ENCODE measurements at regions not wholly inside any gene's neighbourhood (a gene's known extent, or its start where the extent isn't known, plus 50 kb on each side); places are given as distances from the start of the nearest gene placed in this dataset.

DNA sequence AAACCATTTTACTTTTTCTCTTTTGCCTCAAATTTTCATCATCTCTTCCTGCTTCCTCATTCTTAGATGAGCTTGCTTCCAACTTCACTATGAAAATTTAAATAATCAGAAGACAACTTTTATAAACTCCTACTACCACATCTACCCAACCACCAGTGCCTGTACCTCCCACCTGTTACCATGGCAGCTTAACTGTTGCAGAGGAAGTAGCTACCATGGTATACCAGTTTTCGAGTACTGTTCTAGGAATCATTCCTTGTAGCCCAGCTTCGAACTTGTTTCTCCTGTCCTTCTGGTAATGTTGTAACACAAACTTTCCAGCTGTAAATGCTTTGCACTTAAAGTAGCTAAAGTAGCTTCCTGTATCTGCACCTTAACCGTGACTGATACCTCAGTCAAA lies 266.8 kb upstream of the NREP start:
- H3F3A ChIP-seq (replicated peaks; ENCODE audit: low read depth): no peaks in the 10 kb centered on the region
- no peak overlapping the region for H3K27ac ChIP-seq (ENCODE audit: low read depth)
- no peak overlapping the region for H3K4me3 ChIP-seq
- no peak for TF ChIP-seq STAT1 (IDR thresholded peaks at IDR 0.05; ENCODE audit: unreplicated experiment)
- no peak for TF ChIP-seq EZH2 (IDR thresholded peaks at IDR 0.05; ENCODE audit: low read depth, unreplicated experiment)
- TF ChIP-seq POLR2AphosphoS5 (IDR thresholded peaks at IDR 0.05; ENCODE audit: low read depth): no peak
- TF ChIP-seq, protein P1, sequence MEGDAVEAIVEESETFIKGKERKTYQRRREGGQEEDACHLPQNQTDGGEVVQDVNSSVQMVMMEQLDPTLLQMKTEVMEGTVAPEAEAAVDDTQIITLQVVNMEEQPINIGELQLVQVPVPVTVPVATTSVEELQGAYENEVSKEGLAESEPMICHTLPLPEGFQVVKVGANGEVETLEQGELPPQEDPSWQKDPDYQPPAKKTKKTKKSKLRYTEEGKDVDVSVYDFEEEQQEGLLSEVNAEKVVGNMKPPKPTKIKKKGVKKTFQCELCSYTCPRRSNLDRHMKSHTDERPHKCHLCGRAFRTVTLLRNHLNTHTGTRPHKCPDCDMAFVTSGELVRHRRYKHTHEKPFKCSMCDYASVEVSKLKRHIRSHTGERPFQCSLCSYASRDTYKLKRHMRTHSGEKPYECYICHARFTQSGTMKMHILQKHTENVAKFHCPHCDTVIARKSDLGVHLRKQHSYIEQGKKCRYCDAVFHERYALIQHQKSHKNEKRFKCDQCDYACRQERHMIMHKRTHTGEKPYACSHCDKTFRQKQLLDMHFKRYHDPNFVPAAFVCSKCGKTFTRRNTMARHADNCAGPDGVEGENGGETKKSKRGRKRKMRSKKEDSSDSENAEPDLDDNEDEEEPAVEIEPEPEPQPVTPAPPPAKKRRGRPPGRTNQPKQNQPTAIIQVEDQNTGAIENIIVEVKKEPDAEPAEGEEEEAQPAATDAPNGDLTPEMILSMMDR (conservative IDR thresholded peaks at IDR 0.05; ENCODE audit: low read depth in 2 of 2): no peak
- TF ChIP-seq, protein P2, sequence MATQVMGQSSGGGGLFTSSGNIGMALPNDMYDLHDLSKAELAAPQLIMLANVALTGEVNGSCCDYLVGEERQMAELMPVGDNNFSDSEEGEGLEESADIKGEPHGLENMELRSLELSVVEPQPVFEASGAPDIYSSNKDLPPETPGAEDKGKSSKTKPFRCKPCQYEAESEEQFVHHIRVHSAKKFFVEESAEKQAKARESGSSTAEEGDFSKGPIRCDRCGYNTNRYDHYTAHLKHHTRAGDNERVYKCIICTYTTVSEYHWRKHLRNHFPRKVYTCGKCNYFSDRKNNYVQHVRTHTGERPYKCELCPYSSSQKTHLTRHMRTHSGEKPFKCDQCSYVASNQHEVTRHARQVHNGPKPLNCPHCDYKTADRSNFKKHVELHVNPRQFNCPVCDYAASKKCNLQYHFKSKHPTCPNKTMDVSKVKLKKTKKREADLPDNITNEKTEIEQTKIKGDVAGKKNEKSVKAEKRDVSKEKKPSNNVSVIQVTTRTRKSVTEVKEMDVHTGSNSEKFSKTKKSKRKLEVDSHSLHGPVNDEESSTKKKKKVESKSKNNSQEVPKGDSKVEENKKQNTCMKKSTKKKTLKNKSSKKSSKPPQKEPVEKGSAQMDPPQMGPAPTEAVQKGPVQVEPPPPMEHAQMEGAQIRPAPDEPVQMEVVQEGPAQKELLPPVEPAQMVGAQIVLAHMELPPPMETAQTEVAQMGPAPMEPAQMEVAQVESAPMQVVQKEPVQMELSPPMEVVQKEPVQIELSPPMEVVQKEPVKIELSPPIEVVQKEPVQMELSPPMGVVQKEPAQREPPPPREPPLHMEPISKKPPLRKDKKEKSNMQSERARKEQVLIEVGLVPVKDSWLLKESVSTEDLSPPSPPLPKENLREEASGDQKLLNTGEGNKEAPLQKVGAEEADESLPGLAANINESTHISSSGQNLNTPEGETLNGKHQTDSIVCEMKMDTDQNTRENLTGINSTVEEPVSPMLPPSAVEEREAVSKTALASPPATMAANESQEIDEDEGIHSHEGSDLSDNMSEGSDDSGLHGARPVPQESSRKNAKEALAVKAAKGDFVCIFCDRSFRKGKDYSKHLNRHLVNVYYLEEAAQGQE (IDR thresholded peaks at IDR 0.05; ENCODE audit: unreplicated experiment): no peak
- no peak for TF ChIP-seq NANOG (IDR thresholded peaks at IDR 0.05; ENCODE audit: borderline replicate concordance)
- TF ChIP-seq, protein P3, sequence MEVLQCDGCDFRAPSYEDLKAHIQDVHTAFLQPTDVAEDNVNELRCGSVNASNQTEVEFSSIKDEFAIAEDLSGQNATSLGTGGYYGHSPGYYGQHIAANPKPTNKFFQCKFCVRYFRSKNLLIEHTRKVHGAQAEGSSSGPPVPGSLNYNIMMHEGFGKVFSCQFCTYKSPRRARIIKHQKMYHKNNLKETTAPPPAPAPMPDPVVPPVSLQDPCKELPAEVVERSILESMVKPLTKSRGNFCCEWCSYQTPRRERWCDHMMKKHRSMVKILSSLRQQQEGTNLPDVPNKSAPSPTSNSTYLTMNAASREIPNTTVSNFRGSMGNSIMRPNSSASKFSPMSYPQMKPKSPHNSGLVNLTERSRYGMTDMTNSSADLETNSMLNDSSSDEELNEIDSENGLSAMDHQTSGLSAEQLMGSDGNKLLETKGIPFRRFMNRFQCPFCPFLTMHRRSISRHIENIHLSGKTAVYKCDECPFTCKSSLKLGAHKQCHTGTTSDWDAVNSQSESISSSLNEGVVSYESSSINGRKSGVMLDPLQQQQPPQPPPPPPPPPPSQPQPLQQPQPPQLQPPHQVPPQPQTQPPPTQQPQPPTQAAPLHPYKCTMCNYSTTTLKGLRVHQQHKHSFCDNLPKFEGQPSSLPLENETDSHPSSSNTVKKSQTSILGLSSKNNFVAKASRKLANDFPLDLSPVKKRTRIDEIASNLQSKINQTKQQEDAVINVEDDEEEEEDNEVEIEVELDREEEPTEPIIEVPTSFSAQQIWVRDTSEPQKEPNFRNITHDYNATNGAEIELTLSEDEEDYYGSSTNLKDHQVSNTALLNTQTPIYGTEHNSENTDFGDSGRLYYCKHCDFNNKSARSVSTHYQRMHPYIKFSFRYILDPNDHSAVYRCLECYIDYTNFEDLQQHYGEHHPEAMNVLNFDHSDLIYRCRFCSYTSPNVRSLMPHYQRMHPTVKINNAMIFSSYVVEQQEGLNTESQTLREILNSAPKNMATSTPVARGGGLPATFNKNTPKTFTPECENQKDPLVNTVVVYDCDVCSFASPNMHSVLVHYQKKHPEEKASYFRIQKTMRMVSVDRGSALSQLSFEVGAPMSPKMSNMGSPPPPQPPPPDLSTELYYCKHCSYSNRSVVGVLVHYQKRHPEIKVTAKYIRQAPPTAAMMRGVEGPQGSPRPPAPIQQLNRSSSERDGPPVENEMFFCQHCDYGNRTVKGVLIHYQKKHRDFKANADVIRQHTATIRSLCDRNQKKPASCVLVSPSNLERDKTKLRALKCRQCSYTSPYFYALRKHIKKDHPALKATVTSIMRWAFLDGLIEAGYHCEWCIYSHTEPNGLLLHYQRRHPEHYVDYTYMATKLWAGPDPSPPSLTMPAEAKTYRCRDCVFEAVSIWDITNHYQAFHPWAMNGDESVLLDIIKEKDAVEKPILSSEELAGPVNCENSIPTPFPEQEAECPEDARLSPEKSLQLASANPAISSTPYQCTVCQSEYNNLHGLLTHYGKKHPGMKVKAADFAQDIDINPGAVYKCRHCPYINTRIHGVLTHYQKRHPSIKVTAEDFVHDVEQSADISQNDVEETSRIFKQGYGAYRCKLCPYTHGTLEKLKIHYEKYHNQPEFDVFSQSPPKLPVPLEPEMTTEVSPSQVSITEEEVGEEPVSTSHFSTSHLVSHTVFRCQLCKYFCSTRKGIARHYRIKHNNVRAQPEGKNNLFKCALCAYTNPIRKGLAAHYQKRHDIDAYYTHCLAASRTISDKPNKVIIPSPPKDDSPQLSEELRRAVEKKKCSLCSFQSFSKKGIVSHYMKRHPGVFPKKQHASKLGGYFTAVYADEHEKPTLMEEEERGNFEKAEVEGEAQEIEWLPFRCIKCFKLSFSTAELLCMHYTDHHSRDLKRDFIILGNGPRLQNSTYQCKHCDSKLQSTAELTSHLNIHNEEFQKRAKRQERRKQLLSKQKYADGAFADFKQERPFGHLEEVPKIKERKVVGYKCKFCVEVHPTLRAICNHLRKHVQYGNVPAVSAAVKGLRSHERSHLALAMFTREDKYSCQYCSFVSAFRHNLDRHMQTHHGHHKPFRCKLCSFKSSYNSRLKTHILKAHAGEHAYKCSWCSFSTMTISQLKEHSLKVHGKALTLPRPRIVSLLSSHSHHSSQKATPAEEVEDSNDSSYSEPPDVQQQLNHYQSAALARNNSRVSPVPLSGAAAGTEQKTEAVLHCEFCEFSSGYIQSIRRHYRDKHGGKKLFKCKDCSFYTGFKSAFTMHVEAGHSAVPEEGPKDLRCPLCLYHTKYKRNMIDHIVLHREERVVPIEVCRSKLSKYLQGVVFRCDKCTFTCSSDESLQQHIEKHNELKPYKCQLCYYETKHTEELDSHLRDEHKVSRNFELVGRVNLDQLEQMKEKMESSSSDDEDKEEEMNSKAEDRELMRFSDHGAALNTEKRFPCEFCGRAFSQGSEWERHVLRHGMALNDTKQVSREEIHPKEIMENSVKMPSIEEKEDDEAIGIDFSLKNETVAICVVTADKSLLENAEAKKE (CRISPR knock-in tag; IDR thresholded peaks at IDR 0.05): no peak
- no peak for TF ChIP-seq JUNB (IDR thresholded peaks at IDR 0.05; ENCODE audit: unreplicated experiment)
- TF ChIP-seq, protein P4, sequence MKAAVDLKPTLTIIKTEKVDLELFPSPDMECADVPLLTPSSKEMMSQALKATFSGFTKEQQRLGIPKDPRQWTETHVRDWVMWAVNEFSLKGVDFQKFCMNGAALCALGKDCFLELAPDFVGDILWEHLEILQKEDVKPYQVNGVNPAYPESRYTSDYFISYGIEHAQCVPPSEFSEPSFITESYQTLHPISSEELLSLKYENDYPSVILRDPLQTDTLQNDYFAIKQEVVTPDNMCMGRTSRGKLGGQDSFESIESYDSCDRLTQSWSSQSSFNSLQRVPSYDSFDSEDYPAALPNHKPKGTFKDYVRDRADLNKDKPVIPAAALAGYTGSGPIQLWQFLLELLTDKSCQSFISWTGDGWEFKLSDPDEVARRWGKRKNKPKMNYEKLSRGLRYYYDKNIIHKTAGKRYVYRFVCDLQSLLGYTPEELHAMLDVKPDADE (IDR thresholded peaks at IDR 0.05): no peak
- no peak for TF ChIP-seq ZNF114 (CRISPR knock-in tag; IDR thresholded peaks at IDR 0.05)
- no peak for TF ChIP-seq ZNF331 (CRISPR knock-in tag; IDR thresholded peaks at IDR 0.05; ENCODE audit: low read depth)
- no peak for TF ChIP-seq EZH2phosphoT487 (IDR thresholded peaks at IDR 0.05; ENCODE audit: unreplicated experiment)
- no peak for TF ChIP-seq CREB1 (CRISPR knock-in tag; IDR thresholded peaks at IDR 0.05; ENCODE audit: low read depth)
- Mint-ChIP-seq H3K27me3 (ENCODE audit: insufficient read depth, low read depth, poor library complexity) (no peaks in the 10 kb centered on the region), H3K4me1 (no peaks in the 10 kb centered on the region), H3K36me3 (ENCODE audit: low read depth) (no peaks in the 10 kb centered on the region), H3K9me3 (no peaks in the 10 kb centered on the region), H3K27ac (no peak overlapping the region), H3K4me3 (no peak overlapping the region)
- no peak overlapping the region for H2AFZ ChIP-seq
- H3K4me1 ChIP-seq (ENCODE audit: insufficient read depth): no peaks in the 10 kb centered on the region
- H4K20me1 ChIP-seq (replicated peaks; ENCODE audit: insufficient read depth): no peaks in the 10 kb centered on the region
- ATAC-seq: no peak
- H3K4me2 ChIP-seq: no peak overlapping the region
- H3K79me2 ChIP-seq (replicated peaks; ENCODE audit: insufficient read depth): no peaks in the 10 kb centered on the region
- H3K9me2 ChIP-seq (ENCODE audit: insufficient read depth): no peaks in the 10 kb centered on the region
- no peak for DNase-seq (ENCODE audit: low spot score)
- no peaks in the 10 kb centered on the region for H3K36me3 ChIP-seq (ENCODE audit: insufficient read depth)
- no peaks in the 10 kb centered on the region for H3K27me3 ChIP-seq (ENCODE audit: insufficient read depth)

All from GM23338 (cell line).